Caki2 (cell line): ENCODE measurements at regions not wholly inside any gene's neighbourhood (a gene's known extent, or its start where the extent isn't known, plus 50 kb on each side); places are given as distances from the start of the nearest gene placed in this dataset.

Experiments
- DNase-seq: peaks from one replicate; pipeline ENCODE4 v3.0.0-alpha.2; 2015; ENCODE audit warnings: low read depth
- in situ Hi-C: cut with HindIII; loops from 2 replicates; pipeline ENCODE4 v1.10.0; 2016; ENCODE audit warnings: low sequenced_read_pairs, low pct_unique_long_range_greater_than_20kb, mixed read lengths

- in situ Hi-C loops, result no loop called here
Observed at GRCh38 chr6:12649325-12649724, 67.2 kb upstream of the PHACTR1 start.

GRCh38 chr6:12653486-12653885, 63.1 kb upstream of the PHACTR1 start:
- no peak for DNase-seq
- in situ Hi-C loops, result no loop called here

More at GRCh38 chr6:12649325-12649724, 67.2 kb upstream of the PHACTR1 start:
- DNase-seq, result no peak

- DNase-seq, result no peak
Observed at GRCh38 chr6:12654107-12654506, 62.5 kb upstream of the PHACTR1 start.

GRCh38 chr6:12654514-12654913, 62.1 kb upstream of the PHACTR1 start:
- DNase-seq, result no peak
- in situ Hi-C loops, result no loop called here

More at GRCh38 chr6:12654107-12654506, 62.5 kb upstream of the PHACTR1 start:
- in situ Hi-C loops, result no loop called here

- in situ Hi-C loops, result no loop called here
Observed at GRCh38 chr6:12656906-12657305, 59.7 kb upstream of the PHACTR1 start.

GRCh38 chr6:12657884-12658283, 58.7 kb upstream of the PHACTR1 start:
- in situ Hi-C loops, result no loop called here
- DNase-seq, result no peak

More at GRCh38 chr6:12656906-12657305, 59.7 kb upstream of the PHACTR1 start:
- DNase-seq, result no peak

GRCh38 chr6:12661432-12662089, 55.0 kb upstream of the PHACTR1 start:
- in situ Hi-C loops, result no loop called here
- DNase-seq, result no peak
